Peyer's patch (tissue), 4 donors: ENCODE measurements at regions not wholly inside any gene's neighbourhood (a gene's known extent, or its start where the extent isn't known, plus 50 kb on each side); places are given as distances from the start of the nearest gene placed in this dataset.

Source experiments
- DNase-seq, 3 donors: peaks; one replicate each; pipeline ENCODE4 v3.0.0-alpha.2; 2017 to 2019
- H3K27ac ChIP-seq, 4 donors: fragments of 200-600 bp; sonication (generic); one replicate each; pipeline ENCODE4 v1.5.1; 2016 to 2019
- H3K27me3 ChIP-seq, 2 donors: fragments of 200-600 bp; sonication (generic); one replicate each; pipeline ENCODE4 v1.5.1; 2019
- H3K36me3 ChIP-seq, 3 donors: fragments of 200-600 bp; sonication (generic); one replicate each; pipeline ENCODE4 v1.5.1; 2016 to 2019
- H3K4me1 ChIP-seq, 4 donors: fragments of 200-600 bp; sonication (generic); one replicate each; pipeline ENCODE4 v1.5.1; 2016 to 2019
- H3K4me3 ChIP-seq, 4 donors: fragments of 200-600 bp; sonication (generic); 1 replicate in 3 of 4; 2 replicates in 1 of 4; pipeline ENCODE4 v1.5.1; 2016 to 2019; ENCODE audit warnings: mild to moderate bottlenecking in 1 of 4
- H3K9me3 ChIP-seq, 4 donors: fragments of 200-600 bp; sonication (generic); one replicate each; pipeline ENCODE4 v1.5.1; 2016 to 2019; ENCODE audit warnings: mild to moderate bottlenecking in 1 of 4
- POLR2A ChIP-seq, 2 donors: fragments of 450-650 bp; IDR thresholded peaks; one replicate each; pipeline ENCODE4 v1.5.1; 2017; ENCODE audit warnings: antibody characterized with exemption in 2 of 2, mild to moderate bottlenecking in 2 of 2, moderate library complexity in 2 of 2
- TF ChIP-seq, protein P1 (sequence below), 6 experiments: fragments of 450-650 bp in 4 of 6; fragments of 200-600 bp in 2 of 6; sonication (generic) in 1 of 6; IDR thresholded peaks; one replicate each; pipeline ENCODE4 v1.5.1; 2017 to 2019; ENCODE audit warnings: antibody characterized with exemption in 6 of 6, mild to moderate bottlenecking in 3 of 6, moderate library complexity in 1 of 6

DNA sequence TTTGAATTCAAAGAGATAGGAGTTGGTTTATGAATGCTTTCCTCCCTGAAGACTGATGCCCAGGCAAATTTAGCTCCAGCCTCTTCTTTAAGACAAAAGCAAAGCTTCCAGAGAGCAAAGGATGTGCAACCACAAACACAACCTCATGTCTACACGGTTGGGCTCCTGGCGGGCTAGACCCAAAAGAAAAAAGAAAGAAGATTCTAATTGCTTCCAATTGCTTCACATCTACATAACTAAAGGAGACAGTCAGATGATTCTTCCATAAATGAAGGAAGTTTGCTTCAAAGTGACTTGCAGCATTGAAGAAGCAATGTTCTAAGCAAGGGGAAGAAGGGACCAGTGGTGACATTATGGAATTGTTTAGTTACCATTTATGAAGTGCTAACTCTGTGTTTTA, 1603.0 kb upstream of the TENM3 start:
- H3K4me3 ChIP-seq = no peak overlapping the region
- H3K36me3 ChIP-seq = no peaks in the 10 kb centered on the region
- H3K27me3 ChIP-seq = no peaks in the 10 kb centered on the region
- DNase-seq = no peak
- TF ChIP-seq POLR2A (IDR thresholded peaks at IDR 0.05) = no peak
- TF ChIP-seq, protein P1, sequence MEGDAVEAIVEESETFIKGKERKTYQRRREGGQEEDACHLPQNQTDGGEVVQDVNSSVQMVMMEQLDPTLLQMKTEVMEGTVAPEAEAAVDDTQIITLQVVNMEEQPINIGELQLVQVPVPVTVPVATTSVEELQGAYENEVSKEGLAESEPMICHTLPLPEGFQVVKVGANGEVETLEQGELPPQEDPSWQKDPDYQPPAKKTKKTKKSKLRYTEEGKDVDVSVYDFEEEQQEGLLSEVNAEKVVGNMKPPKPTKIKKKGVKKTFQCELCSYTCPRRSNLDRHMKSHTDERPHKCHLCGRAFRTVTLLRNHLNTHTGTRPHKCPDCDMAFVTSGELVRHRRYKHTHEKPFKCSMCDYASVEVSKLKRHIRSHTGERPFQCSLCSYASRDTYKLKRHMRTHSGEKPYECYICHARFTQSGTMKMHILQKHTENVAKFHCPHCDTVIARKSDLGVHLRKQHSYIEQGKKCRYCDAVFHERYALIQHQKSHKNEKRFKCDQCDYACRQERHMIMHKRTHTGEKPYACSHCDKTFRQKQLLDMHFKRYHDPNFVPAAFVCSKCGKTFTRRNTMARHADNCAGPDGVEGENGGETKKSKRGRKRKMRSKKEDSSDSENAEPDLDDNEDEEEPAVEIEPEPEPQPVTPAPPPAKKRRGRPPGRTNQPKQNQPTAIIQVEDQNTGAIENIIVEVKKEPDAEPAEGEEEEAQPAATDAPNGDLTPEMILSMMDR (IDR thresholded peaks at IDR 0.05) = no peak
- no peak overlapping the region for H3K27ac ChIP-seq
- H3K9me3 ChIP-seq = no peaks in the 10 kb centered on the region
- H3K4me1 ChIP-seq = no peaks in the 10 kb centered on the region

DNA sequence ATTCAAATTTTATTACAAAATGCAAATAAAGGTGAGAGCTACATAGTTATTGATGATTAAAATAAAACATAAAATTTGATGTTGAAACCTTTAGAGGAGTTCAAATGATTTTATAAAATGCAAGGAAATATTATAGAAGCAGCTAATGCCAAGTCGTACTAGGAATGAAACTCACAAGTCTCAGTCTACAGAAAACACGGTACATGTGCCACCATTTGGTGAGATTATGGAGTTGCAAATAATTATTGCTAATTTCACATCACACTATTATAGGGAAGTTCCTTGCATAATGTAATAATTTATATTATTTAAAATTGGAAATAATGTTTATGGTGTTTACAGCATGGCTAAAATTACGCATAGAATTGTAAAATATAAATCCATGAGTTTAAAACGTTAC, 1601.7 kb upstream of the TENM3 start:
- H3K27me3 ChIP-seq = no peaks in the 10 kb centered on the region
- no peak for DNase-seq
- no peak overlapping the region for H3K4me3 ChIP-seq
- H3K36me3 ChIP-seq = no peaks in the 10 kb centered on the region
- H3K27ac ChIP-seq = no peak overlapping the region
- no peaks in the 10 kb centered on the region for H3K9me3 ChIP-seq
- TF ChIP-seq POLR2A (IDR thresholded peaks at IDR 0.05) = no peak
- TF ChIP-seq, protein P1 (IDR thresholded peaks at IDR 0.05) = no peak
- H3K4me1 ChIP-seq = no peaks in the 10 kb centered on the region

DNA sequence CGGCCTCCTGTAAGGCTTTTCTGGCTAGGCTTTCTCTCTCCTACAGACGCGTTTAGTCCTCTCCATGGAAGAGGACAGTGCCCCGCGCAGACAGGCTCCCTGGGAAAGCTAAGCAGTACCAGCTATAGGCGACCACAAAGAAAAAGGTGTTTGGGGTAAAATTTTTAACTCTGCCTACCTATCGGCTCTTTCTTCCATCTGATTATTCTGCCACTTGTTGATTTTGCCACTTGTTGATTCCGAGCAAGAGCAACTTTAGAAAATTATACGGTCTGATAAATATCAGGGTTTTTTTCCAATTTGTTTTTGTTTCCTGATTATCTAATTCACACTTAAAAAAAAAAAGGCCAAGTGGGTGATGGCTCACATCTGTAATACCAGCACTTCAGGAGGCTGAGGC, 1600.5 kb upstream of the TENM3 start:
- H3K4me3 ChIP-seq = no peak overlapping the region
- H3K27me3 ChIP-seq = no peaks in the 10 kb centered on the region
- no peaks in the 10 kb centered on the region for H3K4me1 ChIP-seq
- DNase-seq = no peak
- H3K27ac ChIP-seq = no peak overlapping the region
- no peaks in the 10 kb centered on the region for H3K9me3 ChIP-seq
- TF ChIP-seq, protein P1 (IDR thresholded peaks at IDR 0.05) = no peak
- TF ChIP-seq POLR2A (IDR thresholded peaks at IDR 0.05) = no peak
- H3K36me3 ChIP-seq = no peaks in the 10 kb centered on the region

DNA sequence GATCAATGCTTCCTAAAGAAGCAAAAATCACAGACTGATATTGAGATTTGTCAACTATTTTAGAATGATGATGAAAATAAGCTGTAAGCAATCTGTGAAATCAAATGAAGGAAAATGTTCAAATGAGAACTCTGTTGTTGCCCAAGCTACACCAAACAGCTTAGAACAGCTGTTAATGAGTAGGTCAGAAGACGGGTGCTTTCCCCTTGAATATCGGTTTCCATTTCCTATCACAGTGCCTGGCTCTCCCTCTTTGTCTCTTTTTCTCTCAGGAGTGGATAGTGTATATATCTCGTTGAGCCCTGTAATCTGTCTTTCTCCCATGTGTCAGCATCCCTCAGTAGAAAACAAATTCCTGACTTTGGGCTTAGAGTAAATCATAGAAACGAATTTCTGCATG, 1592.9 kb upstream of the TENM3 start:
- no peak overlapping the region for H3K4me3 ChIP-seq
- no peaks in the 10 kb centered on the region for H3K9me3 ChIP-seq
- no peak for DNase-seq
- no peak for TF ChIP-seq POLR2A (IDR thresholded peaks at IDR 0.05)
- TF ChIP-seq, protein P1 (IDR thresholded peaks at IDR 0.05) = no peak
- H3K4me1 ChIP-seq = no peaks in the 10 kb centered on the region
- no peaks in the 10 kb centered on the region for H3K36me3 ChIP-seq
- no peak overlapping the region for H3K27ac ChIP-seq
- H3K27me3 ChIP-seq = no peaks in the 10 kb centered on the region

DNA sequence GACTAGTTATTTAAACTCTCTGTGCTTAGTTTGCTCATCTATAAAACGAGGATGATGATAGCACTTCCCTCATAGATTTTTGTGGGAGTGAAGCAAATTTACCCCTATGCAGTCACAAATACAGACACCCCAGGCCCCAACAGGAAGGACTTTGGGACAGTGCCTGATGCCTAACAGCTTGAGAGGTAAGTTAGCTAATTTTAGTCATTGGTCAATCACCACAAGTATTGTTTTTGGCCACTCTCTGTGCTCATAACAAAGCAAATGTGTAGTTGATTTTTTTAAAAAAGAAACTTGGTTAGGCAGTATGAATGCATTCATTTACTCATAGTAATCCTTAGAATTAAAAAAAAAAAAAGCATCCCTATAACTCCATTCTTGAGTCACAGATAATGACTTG, 1590.7 kb upstream of the TENM3 start:
- Histone ChIP-seq H3K27me3 (no peaks in the 10 kb centered on the region), H3K27ac (no peak overlapping the region), H3K4me3 (no peak overlapping the region), H3K4me1 (no peaks in the 10 kb centered on the region), H3K36me3 (no peaks in the 10 kb centered on the region), H3K9me3 (no peaks in the 10 kb centered on the region)
- TF ChIP-seq, protein P1 (IDR thresholded peaks at IDR 0.05) = no peak
- TF ChIP-seq POLR2A (IDR thresholded peaks at IDR 0.05) = no peak
- no peak for DNase-seq

DNA sequence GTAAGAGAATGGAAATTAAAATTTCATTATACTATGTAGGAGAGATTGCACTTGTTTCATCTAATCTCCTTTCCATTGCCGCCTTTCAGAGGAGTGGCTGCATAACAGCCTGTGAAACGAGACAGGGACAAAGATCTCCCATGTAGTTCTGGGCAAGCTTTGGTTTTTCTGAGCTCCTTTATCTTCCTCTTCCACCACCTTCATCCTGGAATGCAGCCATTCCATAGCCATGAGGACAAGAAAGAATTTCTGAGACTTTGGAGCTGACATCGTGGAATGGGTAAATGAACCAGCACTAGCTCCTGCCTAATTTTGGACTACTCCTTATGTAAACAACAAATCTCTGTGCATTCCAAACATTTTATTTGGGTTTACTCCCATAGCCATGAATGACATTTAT, 1587.3 kb upstream of the TENM3 start:
- H3K9me3 ChIP-seq = no peaks in the 10 kb centered on the region
- no peak for DNase-seq
- H3K36me3 ChIP-seq = no peaks in the 10 kb centered on the region
- no peak overlapping the region for H3K4me3 ChIP-seq
- no peak overlapping the region for H3K27ac ChIP-seq
- no peaks in the 10 kb centered on the region for H3K27me3 ChIP-seq
- no peaks in the 10 kb centered on the region for H3K4me1 ChIP-seq
- TF ChIP-seq, protein P1 (IDR thresholded peaks at IDR 0.05) = no peak
- TF ChIP-seq POLR2A (IDR thresholded peaks at IDR 0.05) = no peak
